OCI-LY7 (cell line): ENCODE measurements at regions not wholly inside any gene's neighbourhood (a gene's known extent, or its start where the extent isn't known, plus 50 kb on each side); places are given as distances from the start of the nearest gene placed in this dataset.

Experiments
- BruUV-seq: library from RNA; stranded (reverse); fragments of 400-500 nt; replicated peaks from 2 replicates; lab custom pipeline; 2021; lab: Mats Ljungman, UMichigan
- CTCF ChIA-PET: fragments of 300-600 bp; sonication (Branson Sonifier 250); formaldehyde crosslinking; loops from one replicate; lab custom pipeline; 2022; ENCODE audit warnings: antibody characterized with exemption; ENCODE audit not compliant: unreplicated experiment; lab: Charles Lee
- POLR2A ChIA-PET: fragments of 300-600 bp; sonication (Branson Sonifier 250); formaldehyde crosslinking; loops from one replicate; lab custom pipeline; 2022; ENCODE audit warnings: antibody characterized with exemption; lab: Charles Lee
- DNase-seq: peaks from one replicate; pipeline ENCODE4 v3.0.0-alpha.2; 2015; ENCODE audit warnings: low spot score
- H2AFZ ChIP-seq: fragments of 200-600 bp; sonication (generic), shearing (Covaris generic); 2 replicates; pipeline ENCODE4 v1.6.1; 2014; ENCODE audit warnings: mild to moderate bottlenecking, antibody characterized with exemption, low read length, moderate library complexity
- H3K27ac ChIP-seq: fragments of 200-600 bp; sonication (generic); 2 replicates; pipeline ENCODE4 v1.5.1; 2014; ENCODE audit warnings: mixed run types, low read depth, mild to moderate bottlenecking, moderate library complexity, low read length, inconsistent platforms; ENCODE audit not compliant: poor library complexity, severe bottlenecking
- H3K36me3 ChIP-seq: fragments of 200-600 bp; sonication (generic); 2 replicates; pipeline ENCODE4 v1.6.1; 2014; ENCODE audit warnings: mild to moderate bottlenecking, antibody characterized with exemption, low read length, moderate library complexity, mixed read lengths; ENCODE audit not compliant: insufficient read depth
- H3K4me1 ChIP-seq: fragments of 200-600 bp; sonication (generic); 2 replicates; pipeline ENCODE4 v1.5.1; 2014; ENCODE audit warnings: mild to moderate bottlenecking, low read length; ENCODE audit not compliant: insufficient read depth, poor library complexity, severe bottlenecking
- H3K4me2 ChIP-seq: fragments of 200-600 bp; sonication (generic); 2 replicates; pipeline ENCODE4 v1.6.1; 2014; ENCODE audit warnings: mild to moderate bottlenecking, low read length
- H3K4me3 ChIP-seq: fragments of 200-600 bp; sonication (generic); 2 replicates; pipeline ENCODE4 v1.5.1; 2014; ENCODE audit warnings: mild to moderate bottlenecking, low read depth, low read length; ENCODE audit not compliant: poor library complexity, severe bottlenecking
- H3K79me2 ChIP-seq: fragments of 200-600 bp; sonication (generic); 2 replicates; pipeline ENCODE4 v1.6.1; 2016; ENCODE audit warnings: low read depth, mild to moderate bottlenecking, low read length, moderate library complexity, mixed read lengths; ENCODE audit not compliant: insufficient read depth
- H3K9me2 ChIP-seq: fragments of 200-600 bp; sonication (generic); 2 replicates; pipeline ENCODE4 v1.6.1; 2016; ENCODE audit warnings: mild to moderate bottlenecking, low read length, mixed read lengths; ENCODE audit not compliant: insufficient read depth
- H3K9me3 ChIP-seq: fragments of 200-600 bp; sonication (generic); 2 replicates; pipeline ENCODE4 v1.6.1; 2014; ENCODE audit warnings: mild to moderate bottlenecking, mixed run types, low read length, mixed read lengths
- H4K20me1 ChIP-seq: fragments of 200-600 bp; sonication (generic); 2 replicates; pipeline ENCODE4 v1.6.1; 2014; ENCODE audit warnings: mild to moderate bottlenecking, antibody characterized with exemption, low read length, moderate library complexity, mixed read lengths; ENCODE audit not compliant: insufficient read depth
- CTCF ChIP-seq: fragments of 200-600 bp; sonication (generic); conservative IDR thresholded peaks from 2 replicates; pipeline ENCODE4 v1.5.1; 2014; ENCODE audit warnings: mild to moderate bottlenecking, antibody characterized with exemption, low read length, moderate library complexity, mixed read lengths
- EZH2phosphoT487 ChIP-seq: fragments of 200-600 bp; sonication (generic); IDR thresholded peaks from 2 replicates; pipeline ENCODE4 v1.6.1; 2018; ENCODE audit warnings: low read depth, borderline replicate concordance, mild to moderate bottlenecking, mixed run types, antibody characterized with exemption, low read length, moderate library complexity, mixed read lengths
- intact Hi-C: fragments of 100-400 bp; cut with micrococcal nuclease; formaldehyde crosslinking; loops from one replicate; pipeline ENCODE4 v1.10.0; 2022; ENCODE audit not compliant: unreplicated experiment

- POLR2A ChIA-PET: interaction anchor here (0.7 to 0.8 kb wide), 2 partner anchors 13 to 203 kb away, joined by 6 to 7 read pairs; no protein-coding TSS in a partner anchor
- H3K4me2 ChIP-seq: no peak overlapping the region
Measured at GRCh38 chr13:24022568-24022967, 125.3 kb upstream of the C1QTNF9B start.

GRCh38 chr13:24023073-24023472 lies 125.8 kb upstream of the C1QTNF9B start:
- no TSS peak for BruUV-seq
- intact Hi-C loops: no loop called here

More at GRCh38 chr13:24022568-24022967, 125.3 kb upstream of the C1QTNF9B start:
- H3K4me3 ChIP-seq: no peak overlapping the region
- CTCF ChIA-PET: no interaction called here
- BruUV-seq: no TSS peak
- no peak overlapping the region for H3K27ac ChIP-seq
- H3K36me3 ChIP-seq: no peaks in the 10 kb centered on the region
- no peak for DNase-seq
- no peaks in the 10 kb centered on the region for H3K9me2 ChIP-seq
- intact Hi-C loops: no loop called here
- no peaks in the 10 kb centered on the region for H3K9me3 ChIP-seq
- TF ChIP-seq CTCF: no peak
- TF ChIP-seq EZH2phosphoT487: no peak
- H3K79me2 ChIP-seq: no peaks in the 10 kb centered on the region
- H4K20me1 ChIP-seq: no peaks in the 10 kb centered on the region
- no peaks in the 10 kb centered on the region for H3K4me1 ChIP-seq
- H2AFZ ChIP-seq: no peak overlapping the region

More at GRCh38 chr13:24023073-24023472, 125.8 kb upstream of the C1QTNF9B start:
- TF ChIP-seq EZH2phosphoT487: no peak
- TF ChIP-seq CTCF: no peak
- CTCF ChIA-PET: no interaction called here
- Histone ChIP-seq H4K20me1 (no peaks in the 10 kb centered on the region), H2AFZ (no peak overlapping the region), H3K9me2 (no peaks in the 10 kb centered on the region), H3K4me1 (no peaks in the 10 kb centered on the region), H3K79me2 (no peaks in the 10 kb centered on the region), H3K27ac (no peak overlapping the region), H3K9me3 (no peaks in the 10 kb centered on the region), H3K4me3 (no peak overlapping the region), H3K36me3 (no peaks in the 10 kb centered on the region), H3K4me2 (no peak overlapping the region)
- POLR2A ChIA-PET: no interaction called here
- DNase-seq: no peak
